Forelimb muscle (tissue), 1 donor: ENCODE measurements at regions not wholly inside any gene's neighbourhood (a gene's known extent, or its start where the extent isn't known, plus 50 kb on each side); places are given as distances from the start of the nearest gene placed in this dataset.

Experiments used
- DNase-seq: peaks from one replicate; pipeline ENCODE4 v3.0.0-alpha.2; 2013; ENCODE audit warnings: low read depth

DNA sequence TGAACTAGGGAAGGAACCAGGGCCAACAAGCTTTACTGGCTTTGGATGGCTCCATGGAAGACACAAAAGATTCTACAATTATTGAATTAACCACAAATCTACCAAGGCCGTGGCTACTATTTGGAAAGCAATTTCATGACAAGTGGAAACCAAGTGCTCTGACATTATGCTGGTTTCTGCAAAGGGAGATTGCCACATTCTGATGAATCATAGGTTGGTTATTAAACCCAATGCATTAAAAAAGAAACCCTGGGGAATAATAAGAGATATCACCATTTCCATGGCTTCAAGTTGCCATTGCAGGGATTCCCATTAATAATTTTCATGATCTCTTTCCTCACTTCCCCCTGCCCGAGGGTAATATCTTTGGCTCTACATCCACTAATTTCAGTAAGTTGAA is 359.2 kb upstream of the NCAM2 start:
- no peak for DNase-seq

- DNase-seq = no peak
Observed at GRCh38 chr21:20641241-20641640, 357.0 kb upstream of the NCAM2 start.

DNA sequence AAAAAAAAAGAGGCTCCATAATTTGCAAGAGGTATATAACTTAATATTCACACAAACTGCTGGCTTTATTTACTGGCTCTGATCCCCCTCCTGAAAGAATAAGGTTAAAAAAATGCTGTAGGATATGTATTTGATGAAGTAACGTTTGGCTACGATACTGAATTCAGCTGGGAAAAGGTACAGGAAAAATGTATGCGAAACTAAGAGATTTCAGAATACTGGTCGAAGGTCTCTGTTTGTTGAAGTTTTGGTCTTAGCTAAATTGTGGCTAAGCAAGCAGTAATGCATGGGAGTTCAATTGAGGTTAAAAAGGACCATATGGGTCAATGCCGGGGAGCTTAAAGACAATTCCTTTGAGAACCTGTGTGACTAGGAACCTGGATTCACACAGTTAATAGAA is 355.5 kb upstream of the NCAM2 start:
- DNase-seq = peak; percentile 8

GRCh38 chr21:20644552-20644951 is 353.7 kb upstream of the NCAM2 start:
- no peak for DNase-seq

GRCh38 chr21:20645344-20645743 is 352.9 kb upstream of the NCAM2 start:
- no peak for DNase-seq

DNA sequence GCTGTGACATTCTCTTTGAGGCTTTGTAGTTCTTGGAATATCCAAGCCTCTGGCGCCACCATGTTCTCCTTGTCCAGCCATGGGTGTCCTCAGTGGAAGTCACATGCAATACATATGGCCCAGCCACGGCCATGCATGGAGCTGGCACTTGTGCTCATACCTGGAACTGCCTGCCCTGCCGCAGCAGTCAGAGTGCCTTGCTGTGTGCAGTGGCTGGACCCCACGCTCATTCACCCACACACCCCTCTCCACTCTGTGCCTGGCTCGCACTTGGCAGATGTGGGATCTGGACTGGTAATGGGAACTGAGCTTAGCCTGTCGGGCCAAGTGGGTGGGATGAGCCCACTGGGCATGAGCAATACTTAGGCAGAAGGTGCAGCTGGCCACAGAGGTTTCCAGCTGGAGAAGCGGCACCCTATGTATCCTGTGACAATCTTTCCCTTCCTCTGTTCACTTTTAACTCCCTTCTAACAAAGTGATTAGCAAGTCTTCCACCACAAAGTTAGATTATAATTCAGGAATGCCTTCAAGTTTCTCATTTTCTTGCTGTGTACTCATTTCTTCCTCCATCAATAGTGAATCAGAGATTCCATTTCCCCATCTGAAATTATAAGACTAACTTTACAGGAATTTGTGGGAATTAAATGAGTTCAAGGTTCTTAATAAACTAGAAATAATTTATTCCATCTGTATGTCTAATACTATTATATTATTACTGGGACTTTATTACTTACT is 351.6 kb upstream of the NCAM2 start:
- no peak for DNase-seq

DNA sequence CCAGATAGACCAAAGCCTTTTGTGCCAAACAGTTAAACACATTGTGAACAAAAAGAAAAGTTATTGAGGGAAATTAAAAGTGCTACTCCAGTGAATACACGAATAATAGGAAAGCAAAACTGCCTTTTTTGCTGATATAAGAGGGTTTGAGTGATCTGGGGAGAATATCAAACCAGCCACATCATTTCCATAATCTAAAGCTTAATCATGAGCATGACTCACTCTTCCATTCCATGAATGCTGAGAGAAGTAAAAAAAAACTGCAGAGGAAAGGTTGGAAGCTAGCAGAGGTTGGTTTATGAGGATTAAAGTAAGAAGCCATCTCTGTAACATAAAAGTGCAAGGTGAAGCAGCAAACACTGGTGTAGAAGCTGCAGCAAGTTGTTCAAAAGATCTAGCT is 350.6 kb upstream of the NCAM2 start:
- no peak for DNase-seq

DNA sequence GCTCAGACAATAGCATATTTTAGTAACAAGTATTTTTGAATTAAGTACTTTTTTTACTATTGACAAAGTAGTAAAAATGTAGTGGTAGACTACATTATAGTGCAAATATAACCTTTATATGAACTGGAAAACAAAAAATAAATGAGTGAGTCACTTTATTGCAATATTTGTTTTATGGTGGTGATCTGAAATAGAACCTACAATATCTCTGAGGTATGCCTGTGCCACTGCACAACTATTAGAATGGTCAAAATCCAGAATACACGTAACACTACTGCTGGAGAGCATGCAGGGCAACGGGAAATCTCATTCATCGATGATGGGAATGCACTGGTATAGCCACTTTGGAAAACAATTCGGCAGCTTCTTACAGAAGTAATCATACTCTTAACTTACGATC is 349.0 kb upstream of the NCAM2 start:
- no peak for DNase-seq

- DNase-seq = peak; percentile 9
Observed at GRCh38 chr21:20652846-20653245, 345.4 kb upstream of the NCAM2 start.

DNA sequence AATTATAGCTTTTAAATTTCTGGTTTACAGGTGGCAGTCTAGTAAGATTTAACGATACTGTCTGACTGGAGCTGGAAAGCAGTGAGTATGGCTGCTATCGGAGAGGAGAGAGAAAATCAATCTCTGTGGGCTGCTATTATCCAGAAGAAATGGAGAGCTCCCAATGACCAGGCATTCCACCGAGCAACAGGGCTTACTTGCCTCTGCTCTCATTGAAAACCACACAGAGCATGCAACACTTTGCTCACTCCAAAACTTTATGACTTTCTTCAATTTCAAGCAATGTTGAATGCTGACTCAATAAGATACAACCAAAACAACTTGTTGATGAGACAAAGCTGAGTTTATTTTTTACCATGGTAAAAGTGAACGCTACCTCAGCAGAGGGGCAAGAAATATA is 337.0 kb upstream of the NCAM2 start:
- DNase-seq = no peak

- DNase-seq = no peak
Observed at GRCh38 chr21:20661745-20662422, 336.3 kb upstream of the NCAM2 start.

- no peak for DNase-seq
Observed at GRCh38 chr21:20662514-20662913, 335.7 kb upstream of the NCAM2 start.

DNA sequence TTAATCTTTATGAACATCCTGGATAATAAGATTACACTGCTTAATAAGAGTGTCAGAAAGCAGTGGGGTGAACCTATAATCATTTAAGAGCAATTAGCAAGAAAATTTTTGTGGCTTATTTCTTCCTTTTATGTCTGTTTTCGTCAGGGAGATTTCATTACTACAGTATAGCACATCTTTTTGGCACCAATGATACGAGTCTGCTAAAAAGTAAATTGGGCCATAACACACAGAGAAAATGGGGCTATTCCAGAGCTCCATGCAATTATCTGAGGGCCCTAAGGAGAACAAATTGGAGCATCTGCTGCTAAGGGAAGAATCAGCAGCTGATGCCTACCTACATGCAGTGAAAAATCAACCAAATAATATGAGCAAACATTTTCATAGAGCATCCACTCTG is 330.3 kb upstream of the NCAM2 start:
- no peak for DNase-seq

DNA sequence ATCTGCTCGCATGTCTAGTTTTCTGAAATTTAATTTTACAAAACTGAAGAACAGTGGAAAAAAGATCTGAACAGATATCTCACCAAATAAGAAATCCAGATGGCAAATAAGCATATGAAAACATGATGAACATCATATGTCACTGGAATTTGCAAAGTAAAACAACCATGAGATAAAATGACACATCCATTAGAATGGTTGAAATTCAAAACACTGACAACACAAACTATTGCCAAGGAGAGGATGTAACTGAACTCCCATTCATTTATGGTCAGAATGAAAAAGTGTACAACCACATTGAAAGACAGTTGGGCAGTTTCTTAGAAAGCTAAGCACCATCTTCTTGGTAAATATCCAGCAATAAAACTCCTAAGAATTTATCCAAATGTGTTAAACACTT is 312.7 kb upstream of the NCAM2 start:
- no peak for DNase-seq

- no peak for DNase-seq
Observed at GRCh38 chr21:20698585-20698984, 299.6 kb upstream of the NCAM2 start.

DNA sequence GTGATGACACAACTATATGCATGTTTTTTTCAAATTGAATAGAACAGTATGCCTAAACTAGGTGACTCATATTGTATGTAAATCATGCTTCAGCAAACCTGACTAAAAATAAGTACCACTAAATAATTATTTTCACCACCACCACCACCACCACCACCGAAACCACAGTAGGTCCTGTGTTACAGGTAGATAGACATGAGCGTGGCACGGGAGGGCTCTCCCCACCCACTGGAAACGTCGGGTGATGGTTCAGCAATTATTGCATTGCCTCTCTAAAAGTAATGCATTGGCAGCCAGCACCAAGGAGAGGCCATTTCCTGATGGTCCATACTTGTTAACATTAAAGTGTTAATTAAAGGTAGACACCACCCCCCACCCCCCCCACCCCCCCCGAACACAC is 297.0 kb upstream of the NCAM2 start:
- no peak for DNase-seq

DNA sequence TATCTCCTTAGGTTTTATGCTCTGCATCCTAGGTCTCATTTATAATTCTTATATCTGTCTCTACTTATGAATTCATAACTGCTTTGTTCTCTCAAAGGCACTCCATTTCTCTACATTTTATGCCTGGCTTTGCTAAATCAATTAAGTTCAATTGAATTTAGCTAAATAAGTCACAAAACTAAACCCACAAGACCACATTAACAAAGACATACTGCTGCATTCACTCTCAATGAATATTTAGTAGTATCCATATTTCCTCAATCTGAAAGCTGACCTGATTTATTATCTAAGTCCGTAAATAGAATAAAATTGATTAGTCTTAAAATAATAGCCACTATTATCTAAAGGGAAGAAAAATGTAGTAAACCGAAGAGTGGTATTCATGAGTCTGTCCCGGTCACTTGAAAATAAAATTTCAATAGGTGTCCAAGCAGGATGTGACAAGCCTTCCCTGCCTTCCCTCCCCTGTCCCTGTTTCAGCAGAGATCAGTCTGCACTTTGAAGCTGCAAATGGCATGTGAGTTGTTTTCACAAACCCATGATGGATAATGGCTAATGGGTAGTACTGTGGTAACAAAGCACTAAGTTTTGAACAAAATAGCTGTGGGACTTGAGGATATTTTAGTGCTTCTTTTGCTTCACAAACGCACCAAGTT is 295.0 kb upstream of the NCAM2 start:
- no peak for DNase-seq

DNA sequence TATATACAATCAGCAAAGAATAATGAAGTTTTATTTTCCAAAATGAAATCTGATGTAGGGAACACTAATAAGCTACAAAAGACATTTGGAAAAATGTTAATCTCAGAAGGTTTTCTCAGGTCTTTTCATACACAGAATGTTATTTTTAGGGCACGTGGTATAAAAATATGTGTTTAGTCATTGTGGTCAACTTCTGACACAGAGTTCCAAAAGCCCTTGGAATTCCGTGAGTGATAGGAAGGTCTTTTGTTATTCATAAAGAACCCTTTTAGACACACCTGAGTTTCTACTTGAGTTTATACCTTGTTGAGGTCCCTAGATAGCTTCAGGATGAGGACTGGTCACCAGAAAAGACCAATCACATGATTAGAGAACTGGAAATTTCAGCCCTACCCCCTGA is 277.6 kb upstream of the NCAM2 start:
- no peak for DNase-seq

DNA sequence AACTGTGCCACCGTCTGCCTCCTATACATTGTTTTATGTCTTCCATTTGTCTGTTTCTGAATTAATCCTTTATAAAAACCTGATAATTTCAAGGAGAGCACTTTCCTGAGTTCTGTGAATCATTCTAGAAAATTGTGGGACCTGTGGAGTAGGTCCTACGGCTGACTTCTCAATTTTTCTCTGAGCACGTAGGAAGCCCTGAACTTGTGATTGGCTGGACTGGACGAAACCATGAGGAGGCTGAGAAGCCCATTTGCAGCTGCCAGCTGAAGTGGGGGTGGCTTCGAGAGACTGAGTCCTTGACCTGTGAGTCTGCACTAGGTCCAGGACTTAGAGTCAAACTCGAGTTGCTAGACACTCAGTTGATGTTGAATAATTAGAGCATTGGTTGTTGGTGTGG is 277.1 kb upstream of the NCAM2 start:
- DNase-seq = no peak

DNA sequence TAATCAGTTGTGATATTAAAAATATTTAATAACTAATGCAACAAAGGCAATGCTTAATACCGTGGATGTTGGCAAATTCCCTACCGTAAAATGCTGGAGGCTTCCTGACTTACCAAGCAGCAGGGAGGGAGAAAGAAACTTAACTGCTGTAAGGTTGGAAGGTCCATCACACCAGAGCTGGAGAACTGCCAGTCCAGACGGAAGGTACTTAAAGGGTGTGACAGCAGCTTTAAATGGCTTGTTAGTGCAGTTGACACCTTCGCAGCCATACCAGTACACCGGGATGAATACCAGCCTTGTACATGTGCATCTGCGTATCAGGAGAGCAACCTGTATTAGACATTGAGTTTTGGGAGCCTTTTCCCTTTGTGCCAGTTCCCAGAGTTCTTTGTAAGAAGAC is 269.5 kb upstream of the NCAM2 start:
- DNase-seq = no peak

- DNase-seq = no peak
Observed at GRCh38 chr21:20729376-20729775, 268.8 kb upstream of the NCAM2 start.

DNA sequence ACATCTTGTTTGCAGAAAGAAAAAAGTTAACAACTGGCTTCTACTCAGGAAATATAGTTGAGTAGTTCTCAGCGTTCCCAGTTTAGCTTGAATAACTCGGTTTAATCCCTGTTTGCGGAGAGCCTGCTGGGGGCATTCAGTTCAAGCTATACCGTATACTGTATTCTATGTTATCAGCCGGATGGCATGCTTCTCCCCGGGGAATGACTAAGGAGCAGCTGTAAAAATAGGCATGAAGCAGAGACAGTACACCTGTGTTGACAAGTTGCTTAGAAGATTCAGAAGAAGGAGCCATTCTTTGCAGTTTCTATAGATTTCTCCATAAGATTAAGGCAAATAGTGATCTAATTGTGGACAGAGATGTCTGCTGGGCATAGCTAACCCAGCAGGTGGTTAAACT is 267.8 kb upstream of the NCAM2 start:
- DNase-seq = no peak

GRCh38 chr21:20735257-20735656 is 263.0 kb upstream of the NCAM2 start:
- DNase-seq = no peak
